ENCODE measurements at regions not wholly inside any gene's neighbourhood (a gene's known extent, or its start where the extent isn't known, plus 50 kb on each side); places are given as distances from the start of the nearest gene placed in this dataset.
"Not testable (repeated sequence)": the region's sequence is repeated elsewhere in the genome, so short reads cannot be mapped to it uniquely, and the experiment has no call there.

- ChIA-PET CTCF (no interaction called here), POLR2A (no interaction called here)
- TF ChIP-seq LEF1 (IDR thresholded peaks at IDR 0.05; ENCODE audit: borderline replicate concordance) (no peak), SUZ12 (IDR thresholded peaks at IDR 0.05) (no peak), FOXA1 (IDR thresholded peaks at IDR 0.05) (no peak), FOXM1 (IDR thresholded peaks at IDR 0.05; ENCODE audit: borderline replicate concordance) (no peak), CTBP1 (IDR thresholded peaks at IDR 0.05; ENCODE audit: borderline replicate concordance) (no peak), PKNOX1 (IDR thresholded peaks at IDR 0.05) (no peak), BHLHE40 (IDR thresholded peaks at IDR 0.05; ENCODE audit: borderline replicate concordance) (no peak), FOXK2 (IDR thresholded peaks at IDR 0.05) (no peak), L3MBTL2 (conservative IDR thresholded peaks at IDR 0.05) (no peak), ELF4 (IDR thresholded peaks at IDR 0.05) (no peak), NFRKB (IDR thresholded peaks at IDR 0.05) (no peak)
- no peak for DNase-seq (ENCODE audit: extremely low spot score)
Measured at GRCh38 chr4:187910741-187911140, 84.8 kb upstream of the ZFP42 start.

- CTCF ChIA-PET; POLR2A ChIA-PET; DNase-seq (ENCODE audit: extremely low spot score): not testable (repeated sequence)
Measured at GRCh38 chr4:187915406-187915805, 80.2 kb upstream of the ZFP42 start.

GRCh38 chr4:187919966-187920365 lies 75.6 kb upstream of the ZFP42 start:
- ChIA-PET POLR2A (no interaction called here), CTCF (no interaction called here)
- DNase-seq (ENCODE audit: extremely low spot score): no peak
- TF ChIP-seq SUZ12 (IDR thresholded peaks at IDR 0.05) (no peak), ARNT (IDR thresholded peaks at IDR 0.05) (no peak), ZNF384 (IDR thresholded peaks at IDR 0.05) (no peak), FOXM1 (IDR thresholded peaks at IDR 0.05; ENCODE audit: borderline replicate concordance) (no peak), BHLHE40 (IDR thresholded peaks at IDR 0.05; ENCODE audit: borderline replicate concordance) (no peak), HDGF (IDR thresholded peaks at IDR 0.05; ENCODE audit: borderline replicate concordance) (no peak), L3MBTL2 (conservative IDR thresholded peaks at IDR 0.05) (no peak), TARDBP (IDR thresholded peaks at IDR 0.05) (no peak), PKNOX1 (IDR thresholded peaks at IDR 0.05) (no peak), FOXK2 (IDR thresholded peaks at IDR 0.05) (no peak), FOXA1 (IDR thresholded peaks at IDR 0.05) (no peak)

GRCh38 chr4:187921946-187922623 lies 73.5 kb upstream of the ZFP42 start:
- TF ChIP-seq NFRKB (IDR thresholded peaks at IDR 0.05): no peak
- no peak for TF ChIP-seq SP1 (IDR thresholded peaks at IDR 0.05)
- TF ChIP-seq ARNT (IDR thresholded peaks at IDR 0.05): no peak
- ChIA-PET CTCF (no interaction called here), POLR2A (no interaction called here)
- no peak for DNase-seq (ENCODE audit: extremely low spot score)

- TF ChIP-seq PKNOX1 (IDR thresholded peaks at IDR 0.05) (no peak), FOXM1 (IDR thresholded peaks at IDR 0.05; ENCODE audit: borderline replicate concordance) (no peak), ARNT (IDR thresholded peaks at IDR 0.05) (no peak), SP1 (IDR thresholded peaks at IDR 0.05) (no peak), L3MBTL2 (conservative IDR thresholded peaks at IDR 0.05) (no peak), FOXK2 (IDR thresholded peaks at IDR 0.05) (no peak), LEF1 (IDR thresholded peaks at IDR 0.05; ENCODE audit: borderline replicate concordance) (no peak), FOXA1 (IDR thresholded peaks at IDR 0.05) (no peak), ZNF384 (IDR thresholded peaks at IDR 0.05) (no peak), NFRKB (IDR thresholded peaks at IDR 0.05) (no peak), BHLHE40 (IDR thresholded peaks at IDR 0.05; ENCODE audit: borderline replicate concordance) (no peak), SUZ12 (IDR thresholded peaks at IDR 0.05) (no peak), TARDBP (IDR thresholded peaks at IDR 0.05) (no peak), ELF4 (IDR thresholded peaks at IDR 0.05) (no peak), HDGF (IDR thresholded peaks at IDR 0.05; ENCODE audit: borderline replicate concordance) (no peak)
- no peak for DNase-seq (ENCODE audit: extremely low spot score)
- CTCF ChIA-PET: no interaction called here
- POLR2A ChIA-PET: no interaction called here
Measured at GRCh38 chr4:187929024-187929423, 66.5 kb upstream of the ZFP42 start.

GRCh38 chr4:187934766-187935165 lies 60.8 kb upstream of the ZFP42 start:
- ChIA-PET POLR2A (no interaction called here), CTCF (no interaction called here)
- TF ChIP-seq HDGF (IDR thresholded peaks at IDR 0.05; ENCODE audit: borderline replicate concordance) (no peak), BHLHE40 (IDR thresholded peaks at IDR 0.05; ENCODE audit: borderline replicate concordance) (no peak), NFRKB (IDR thresholded peaks at IDR 0.05) (no peak), TARDBP (IDR thresholded peaks at IDR 0.05) (no peak), SP1 (IDR thresholded peaks at IDR 0.05) (no peak), FOXK2 (IDR thresholded peaks at IDR 0.05) (no peak), ELF4 (IDR thresholded peaks at IDR 0.05) (no peak), CTBP1 (IDR thresholded peaks at IDR 0.05; ENCODE audit: borderline replicate concordance) (no peak), PKNOX1 (IDR thresholded peaks at IDR 0.05) (no peak), ZNF384 (IDR thresholded peaks at IDR 0.05) (no peak), L3MBTL2 (conservative IDR thresholded peaks at IDR 0.05) (no peak), SUZ12 (IDR thresholded peaks at IDR 0.05) (no peak), FOXA1 (IDR thresholded peaks at IDR 0.05) (no peak), LEF1 (IDR thresholded peaks at IDR 0.05; ENCODE audit: borderline replicate concordance) (no peak), FOXM1 (IDR thresholded peaks at IDR 0.05; ENCODE audit: borderline replicate concordance) (no peak), ARNT (IDR thresholded peaks at IDR 0.05) (no peak)
- DNase-seq (ENCODE audit: extremely low spot score): no peak
